ENCODE measurements at regions not wholly inside any gene's neighbourhood (a gene's known extent, or its start where the extent isn't known, plus 50 kb on each side); places are given as distances from the start of the nearest gene placed in this dataset.

- no peak overlapping the region for H3K23ac ChIP-seq (ENCODE audit: low read length)
- H2AK5ac ChIP-seq (ENCODE audit: low read length) = no peak overlapping the region
- H3K4me3 ChIP-seq (ENCODE audit: low read length) = no peak overlapping the region
- H4K8ac ChIP-seq (ENCODE audit: low read depth, low read length) = no peak overlapping the region
- no peak overlapping the region for H3K9ac ChIP-seq (ENCODE audit: low read length)
- H3K79me1 ChIP-seq (ENCODE audit: low read length) = no peaks in the 10 kb centered on the region
- H3K36me3 ChIP-seq (ENCODE audit: control insufficient read depth, insufficient read depth, low read length) = no peaks in the 10 kb centered on the region
- no peak overlapping the region for H3K4ac ChIP-seq (ENCODE audit: low read depth, low read length)
- no peak overlapping the region for H3K18ac ChIP-seq (ENCODE audit: low read length)
- no CpG with 5 or more reads among the region's 7 CpGs for WGBS (ENCODE audit: extremely low coverage, insufficient coverage, low lambda C conversion rate)
- no peak overlapping the region for H3K27ac ChIP-seq (ENCODE audit: low read depth, low read length)
- H2BK120ac ChIP-seq (ENCODE audit: low read depth, low read length) = no peak overlapping the region
- no peak overlapping the region for H3K56ac ChIP-seq (ENCODE audit: low read length)
- DNase-seq = no peak
- H3K4me1 ChIP-seq (ENCODE audit: control insufficient read depth, low read depth, low read length) = no peaks in the 10 kb centered on the region
- no peak overlapping the region for H2BK5ac ChIP-seq (ENCODE audit: low read length)
- H3K4me2 ChIP-seq (ENCODE audit: low read length) = no peak overlapping the region
- H3K79me2 ChIP-seq (ENCODE audit: control insufficient read depth, insufficient read depth, low read length) = no peaks in the 10 kb centered on the region
- H3K27me3 ChIP-seq (ENCODE audit: insufficient read depth, low read length, poor library complexity) = no peaks in the 10 kb centered on the region
- H2BK15ac ChIP-seq (replicated peaks; ENCODE audit: low read depth) = no peak overlapping the region
- no peak overlapping the region for H4K5ac ChIP-seq (ENCODE audit: low read length)
Measured at GRCh38 chr17:34482730-34483129, 96.7 kb upstream of the TMEM132E start.

GRCh38 chr17:34481779-34482178, 97.6 kb upstream of the TMEM132E start:
- H4K5ac ChIP-seq (ENCODE audit: low read length) = no peak overlapping the region
- H4K8ac ChIP-seq (ENCODE audit: low read depth, low read length) = no peak overlapping the region
- H2BK15ac ChIP-seq (replicated peaks; ENCODE audit: low read depth) = no peak overlapping the region
- no peaks in the 10 kb centered on the region for H3K36me3 ChIP-seq (ENCODE audit: control insufficient read depth, insufficient read depth, low read length)
- no peak overlapping the region for H2BK120ac ChIP-seq (ENCODE audit: low read depth, low read length)
- no peak overlapping the region for H3K27ac ChIP-seq (ENCODE audit: low read depth, low read length)
- H3K4me2 ChIP-seq (ENCODE audit: low read length) = no peak overlapping the region
- no peaks in the 10 kb centered on the region for H3K27me3 ChIP-seq (ENCODE audit: insufficient read depth, low read length, poor library complexity)
- no peak overlapping the region for H3K56ac ChIP-seq (ENCODE audit: low read length)
- H3K9ac ChIP-seq (ENCODE audit: low read length) = no peak overlapping the region
- H3K4me3 ChIP-seq (ENCODE audit: low read length) = no peak overlapping the region
- H3K4me1 ChIP-seq (ENCODE audit: control insufficient read depth, low read depth, low read length) = no peaks in the 10 kb centered on the region
- H3K79me2 ChIP-seq (ENCODE audit: control insufficient read depth, insufficient read depth, low read length) = no peaks in the 10 kb centered on the region
- WGBS (ENCODE audit: extremely low coverage, insufficient coverage, low lambda C conversion rate) = no CpG with 5 or more reads among the region's 1 CpG
- H3K4ac ChIP-seq (ENCODE audit: low read depth, low read length) = no peak overlapping the region
- H3K79me1 ChIP-seq (ENCODE audit: low read length) = no peaks in the 10 kb centered on the region
- no peak for DNase-seq
- no peak overlapping the region for H2AK5ac ChIP-seq (ENCODE audit: low read length)
- H3K18ac ChIP-seq (ENCODE audit: low read length) = no peak overlapping the region
- no peak overlapping the region for H2BK5ac ChIP-seq (ENCODE audit: low read length)
- H3K23ac ChIP-seq (ENCODE audit: low read length) = no peak overlapping the region

GRCh38 chr17:34479371-34479770, 100.0 kb upstream of the TMEM132E start:
- Histone ChIP-seq H3K23ac (ENCODE audit: low read length) (no peak overlapping the region), H3K79me1 (ENCODE audit: low read length) (no peaks in the 10 kb centered on the region)
- no CpG with 5 or more reads among the region's 6 CpGs for WGBS (ENCODE audit: extremely low coverage, insufficient coverage, low lambda C conversion rate)

GRCh38 chr17:34478244-34478643, 101.1 kb upstream of the TMEM132E start:
- no CpG with 5 or more reads among the region's 3 CpGs for WGBS (ENCODE audit: extremely low coverage, insufficient coverage, low lambda C conversion rate)
- Histone ChIP-seq H2AK5ac (ENCODE audit: low read length) (no peak overlapping the region), H3K27me3 (ENCODE audit: insufficient read depth, low read length, poor library complexity) (no peaks in the 10 kb centered on the region)

More at GRCh38 chr17:34479371-34479770, 100.0 kb upstream of the TMEM132E start:
- H2BK5ac ChIP-seq (ENCODE audit: low read length) = no peak overlapping the region
- no peaks in the 10 kb centered on the region for H3K36me3 ChIP-seq (ENCODE audit: control insufficient read depth, insufficient read depth, low read length)
- no peak overlapping the region for H2BK120ac ChIP-seq (ENCODE audit: low read depth, low read length)
- H3K4ac ChIP-seq (ENCODE audit: low read depth, low read length) = no peak overlapping the region
- H3K4me3 ChIP-seq (ENCODE audit: low read length) = no peak overlapping the region
- H3K79me2 ChIP-seq (ENCODE audit: control insufficient read depth, insufficient read depth, low read length) = no peaks in the 10 kb centered on the region
- no peak overlapping the region for H2AK5ac ChIP-seq (ENCODE audit: low read length)
- DNase-seq = no peak
- no peaks in the 10 kb centered on the region for H3K27me3 ChIP-seq (ENCODE audit: insufficient read depth, low read length, poor library complexity)
- H4K5ac ChIP-seq (ENCODE audit: low read length) = no peak overlapping the region
- H4K8ac ChIP-seq (ENCODE audit: low read depth, low read length) = no peak overlapping the region
- H3K9ac ChIP-seq (ENCODE audit: low read length) = no peak overlapping the region
- no peak overlapping the region for H3K27ac ChIP-seq (ENCODE audit: low read depth, low read length)
- H2BK15ac ChIP-seq (replicated peaks; ENCODE audit: low read depth) = no peak overlapping the region
- no peak overlapping the region for H3K56ac ChIP-seq (ENCODE audit: low read length)
- peaks cover 3% of the 10 kb centered on the region for H3K4me1 ChIP-seq (ENCODE audit: control insufficient read depth, low read depth, low read length)
- no peak overlapping the region for H3K4me2 ChIP-seq (ENCODE audit: low read length)
- H3K18ac ChIP-seq (ENCODE audit: low read length) = no peak overlapping the region

GRCh38 chr17:34475296-34475695, 104.1 kb upstream of the TMEM132E start:
- no peak overlapping the region for H4K8ac ChIP-seq (ENCODE audit: low read depth, low read length)
- no peaks in the 10 kb centered on the region for H3K36me3 ChIP-seq (ENCODE audit: control insufficient read depth, insufficient read depth, low read length)
- H4K5ac ChIP-seq (ENCODE audit: low read length) = no peak overlapping the region
- H3K4ac ChIP-seq (ENCODE audit: low read depth, low read length) = no peak overlapping the region
- H2BK120ac ChIP-seq (ENCODE audit: low read depth, low read length) = no peak overlapping the region
- peaks cover 3% of the 10 kb centered on the region for H3K4me1 ChIP-seq (ENCODE audit: control insufficient read depth, low read depth, low read length)
- no peaks in the 10 kb centered on the region for H3K79me1 ChIP-seq (ENCODE audit: low read length)
- H2AK5ac ChIP-seq (ENCODE audit: low read length) = no peak overlapping the region
- no CpG with 5 or more reads among the region's 4 CpGs for WGBS (ENCODE audit: extremely low coverage, insufficient coverage, low lambda C conversion rate)
- no peak overlapping the region for H3K18ac ChIP-seq (ENCODE audit: low read length)
- no peak for DNase-seq
- no peak overlapping the region for H3K4me2 ChIP-seq (ENCODE audit: low read length)
- H3K27me3 ChIP-seq (ENCODE audit: insufficient read depth, low read length, poor library complexity) = no peaks in the 10 kb centered on the region
- no peak overlapping the region for H3K23ac ChIP-seq (ENCODE audit: low read length)
- no peaks in the 10 kb centered on the region for H3K79me2 ChIP-seq (ENCODE audit: control insufficient read depth, insufficient read depth, low read length)
- H3K9ac ChIP-seq (ENCODE audit: low read length) = no peak overlapping the region
- H3K56ac ChIP-seq (ENCODE audit: low read length) = no peak overlapping the region
- no peak overlapping the region for H3K27ac ChIP-seq (ENCODE audit: low read depth, low read length)
- no peak overlapping the region for H2BK5ac ChIP-seq (ENCODE audit: low read length)
- H2BK15ac ChIP-seq (replicated peaks; ENCODE audit: low read depth) = no peak overlapping the region
- H3K4me3 ChIP-seq (ENCODE audit: low read length) = no peak overlapping the region

More at GRCh38 chr17:34478244-34478643, 101.1 kb upstream of the TMEM132E start:
- H3K23ac ChIP-seq (ENCODE audit: low read length) = no peak overlapping the region
- no peaks in the 10 kb centered on the region for H3K36me3 ChIP-seq (ENCODE audit: control insufficient read depth, insufficient read depth, low read length)
- H3K9ac ChIP-seq (ENCODE audit: low read length) = no peak overlapping the region
- no peak overlapping the region for H3K56ac ChIP-seq (ENCODE audit: low read length)
- H3K4ac ChIP-seq (ENCODE audit: low read depth, low read length) = no peak overlapping the region
- H4K5ac ChIP-seq (ENCODE audit: low read length) = no peak overlapping the region
- H3K4me2 ChIP-seq (ENCODE audit: low read length) = no peak overlapping the region
- no peaks in the 10 kb centered on the region for H3K79me1 ChIP-seq (ENCODE audit: low read length)
- no peak overlapping the region for H3K4me3 ChIP-seq (ENCODE audit: low read length)
- no peaks in the 10 kb centered on the region for H3K79me2 ChIP-seq (ENCODE audit: control insufficient read depth, insufficient read depth, low read length)
- H3K18ac ChIP-seq (ENCODE audit: low read length) = no peak overlapping the region
- H2BK15ac ChIP-seq (replicated peaks; ENCODE audit: low read depth) = no peak overlapping the region
- DNase-seq = no peak
- no peak overlapping the region for H2BK120ac ChIP-seq (ENCODE audit: low read depth, low read length)
- no peak overlapping the region for H3K27ac ChIP-seq (ENCODE audit: low read depth, low read length)
- H3K4me1 ChIP-seq (ENCODE audit: control insufficient read depth, low read depth, low read length) = peaks cover 3% of the 10 kb centered on the region
- no peak overlapping the region for H4K8ac ChIP-seq (ENCODE audit: low read depth, low read length)
- H2BK5ac ChIP-seq (ENCODE audit: low read length) = no peak overlapping the region

- H3K36me3 ChIP-seq (ENCODE audit: control insufficient read depth, insufficient read depth, low read length) = no peaks in the 10 kb centered on the region
- H3K79me2 ChIP-seq (ENCODE audit: control insufficient read depth, insufficient read depth, low read length) = no peaks in the 10 kb centered on the region
- H2BK15ac ChIP-seq (replicated peaks; ENCODE audit: low read depth) = no peak overlapping the region
- no peak overlapping the region for H3K4me2 ChIP-seq (ENCODE audit: low read length)
- H3K56ac ChIP-seq (ENCODE audit: low read length) = no peak overlapping the region
- no peak overlapping the region for H2AK5ac ChIP-seq (ENCODE audit: low read length)
- H2BK5ac ChIP-seq (ENCODE audit: low read length) = no peak overlapping the region
- H4K5ac ChIP-seq (ENCODE audit: low read length) = no peak overlapping the region
- no peak overlapping the region for H3K9ac ChIP-seq (ENCODE audit: low read length)
- no peak overlapping the region for H2BK120ac ChIP-seq (ENCODE audit: low read depth, low read length)
- H3K23ac ChIP-seq (ENCODE audit: low read length) = no peak overlapping the region
- no peaks in the 10 kb centered on the region for H3K27me3 ChIP-seq (ENCODE audit: insufficient read depth, low read length, poor library complexity)
- no peak overlapping the region for H3K4me3 ChIP-seq (ENCODE audit: low read length)
- no peak overlapping the region for H3K27ac ChIP-seq (ENCODE audit: low read depth, low read length)
- WGBS (ENCODE audit: extremely low coverage, insufficient coverage, low lambda C conversion rate) = no CpG with 5 or more reads among the region's 2 CpGs
- H3K4ac ChIP-seq (ENCODE audit: low read depth, low read length) = no peak overlapping the region
- peak; percentile 19 for DNase-seq
- peaks cover 3% of the 10 kb centered on the region for H3K4me1 ChIP-seq (ENCODE audit: control insufficient read depth, low read depth, low read length)
- no peaks in the 10 kb centered on the region for H3K79me1 ChIP-seq (ENCODE audit: low read length)
- no peak overlapping the region for H3K18ac ChIP-seq (ENCODE audit: low read length)
- no peak overlapping the region for H4K8ac ChIP-seq (ENCODE audit: low read depth, low read length)
Measured at GRCh38 chr17:34474706-34475105, 104.7 kb upstream of the TMEM132E start.
